Mammary epithelial cell (primary cell): ENCODE measurements at regions not wholly inside any gene's neighbourhood (a gene's known extent, or its start where the extent isn't known, plus 50 kb on each side); places are given as distances from the start of the nearest gene placed in this dataset.

Source experiments
- CTCF ChIP-seq, 2 donors: IDR thresholded peaks in 1 of 2; conservative IDR thresholded peaks in 1 of 2; 2 replicates each; pipeline ENCODE4 v1.5.1; 2011 to 2012; ENCODE audit warnings: inconsistent platforms in 2 of 2, low read length in 2 of 2, mild to moderate bottlenecking in 2 of 2, control low read depth in 1 of 2, low read depth in 1 of 2; ENCODE audit not compliant: insufficient read depth in 1 of 2; ENCODE audit errors: extremely low read depth in 1 of 2
- EZH2 ChIP-seq: IDR thresholded peaks from 2 replicates; pipeline ENCODE4 v1.6.1; 2012; ENCODE audit warnings: low read length, inconsistent platforms, borderline replicate concordance

- TF ChIP-seq CTCF (conservative IDR thresholded peaks at IDR 0.05 in 1 of 2, IDR thresholded peaks at IDR 0.05 in 1 of 2; ENCODE audit: extremely low read depth in 1 of 2, insufficient read depth in 1 of 2, low read depth in 1 of 2, low read length in 2 of 2) (no peak), EZH2 (no peak)
Measured at GRCh38 chr16:26334218-26335111, 642.7 kb downstream of the HS3ST4 start.
